H1 (cell line): ENCODE measurements at regions not wholly inside any gene's neighbourhood (a gene's known extent, or its start where the extent isn't known, plus 50 kb on each side); places are given as distances from the start of the nearest gene placed in this dataset.
A peak's percentile ranks its signal among the peaks of the same experiment; 100 is the strongest.

Experiments
- CTCF ChIA-PET: fragments of 300-600 bp; sonication (Branson Sonifier 250); formaldehyde crosslinking; loops from one replicate; lab custom pipeline; 2021; ENCODE audit not compliant: partially characterized antibody; lab: Charles Lee
- POLR2A ChIA-PET: fragments of 300-600 bp; sonication (Branson Sonifier 250); formaldehyde crosslinking; loops from one replicate; lab custom pipeline; 2021; ENCODE audit warnings: inconsistent platforms; ENCODE audit not compliant: partially characterized antibody; lab: Charles Lee
- DNase-seq, 2 experiments: peaks; one replicate each; pipeline versions ENCODE4 v3.0.0 to v3.0.0-alpha.2; 2010 to 2022; ENCODE audit warnings: low spot score in 2 of 2, low read depth in 1 of 2, mixed read lengths in 1 of 2
- FAIRE-seq: peaks from 2 replicates; lab custom pipeline; 2011; peaks lifted over from hg19 to GRCh38; lab: Jason Lieb, UNC
- H2AFZ ChIP-seq: 2 replicates; pipeline ENCODE4 v1.8.1; 2012; ENCODE audit warnings: low read length, inconsistent platforms
- H2AK5ac ChIP-seq: 2 replicates; pipeline ENCODE4 v1.6.1; 2013; ENCODE audit warnings: low read depth, low read length
- H2BK120ac ChIP-seq: replicated peaks from 2 replicates; pipeline ENCODE3; 2013; ENCODE audit warnings: low read depth, low read length, inconsistent platforms
- H2BK12ac ChIP-seq: 2 replicates; pipeline ENCODE4 v1.6.1; 2013; ENCODE audit warnings: low read depth, low read length
- H2BK15ac ChIP-seq: 2 replicates; pipeline ENCODE4 v1.6.1; 2013; ENCODE audit warnings: low read length
- H2BK20ac ChIP-seq: 2 replicates; pipeline ENCODE4 v1.6.1; 2013; ENCODE audit warnings: low read length
- H2BK5ac ChIP-seq: 2 replicates; pipeline ENCODE4 v1.6.1; 2013; ENCODE audit warnings: low read depth, low read length
- H3K14ac ChIP-seq: 2 replicates; pipeline ENCODE4 v1.6.1; 2013; ENCODE audit warnings: inconsistent platforms; ENCODE audit not compliant: insufficient read length
- H3K18ac ChIP-seq: 2 replicates; pipeline ENCODE4 v1.6.1; 2013; ENCODE audit warnings: low read length; ENCODE audit errors: extremely low read depth
- H3K23ac ChIP-seq: 2 replicates; pipeline ENCODE4 v1.6.1; 2013; ENCODE audit warnings: inconsistent platforms; ENCODE audit not compliant: insufficient read length
- H3K23me2 ChIP-seq: 2 replicates; pipeline ENCODE4 v1.6.1; 2013; ENCODE audit warnings: low read depth, low read length
- H3K27ac ChIP-seq: 2 replicates; pipeline ENCODE4 v1.6.1; 2011; ENCODE audit warnings: low read depth, low read length, inconsistent platforms
- H3K27me3 ChIP-seq, 4 experiments: replicated peaks in 1 of 4; 1 replicate in 1 of 4; 2 replicates in 3 of 4; pipeline versions ENCODE4 v1.6.1 to v1.8.1; 2011 to 2013; ENCODE audit warnings: low read length in 3 of 4, mild to moderate bottlenecking in 3 of 4, inconsistent platforms in 2 of 4, mixed read lengths in 2 of 4, moderate library complexity in 1 of 4; ENCODE audit not compliant: control insufficient read depth in 3 of 4, insufficient read depth in 3 of 4; ENCODE audit errors: extremely low read depth in 1 of 4
- H3K36me3 ChIP-seq, 4 experiments: 2 replicates each; pipeline versions ENCODE4 v1.6.1 to v1.8.1; 2011 to 2013; ENCODE audit warnings: mild to moderate bottlenecking in 4 of 4, low read length in 3 of 4, moderate library complexity in 2 of 4, control low read depth in 1 of 4, inconsistent platforms in 1 of 4; ENCODE audit not compliant: insufficient read depth in 4 of 4, control insufficient read depth in 2 of 4
- H3K4ac ChIP-seq: replicated peaks from 2 replicates; pipeline ENCODE3; 2013; ENCODE audit warnings: low read length, low read depth, mixed read lengths, inconsistent platforms; ENCODE audit not compliant: insufficient read length
- H3K4me1 ChIP-seq, 4 experiments: replicated peaks in 1 of 4; 1 replicate in 1 of 4; 2 replicates in 3 of 4; pipeline versions ENCODE4 v1.6.1 to v1.8.1; 2011 to 2013; ENCODE audit warnings: low read length in 3 of 4, inconsistent platforms in 2 of 4, mixed read lengths in 1 of 4; ENCODE audit not compliant: insufficient read depth in 4 of 4, control insufficient read depth in 3 of 4
- H3K4me2 ChIP-seq, 2 experiments: 2 replicates each; pipeline versions ENCODE4 v1.6.1 to v1.8.1; 2011 to 2013; ENCODE audit warnings: low read depth in 2 of 2, low read length in 2 of 2, control low read depth in 1 of 2, inconsistent platforms in 1 of 2, mild to moderate bottlenecking in 1 of 2; ENCODE audit not compliant: insufficient read depth in 1 of 2
- H3K4me3 ChIP-seq, 4 experiments: fragments of 200-600, 300-600 bp in 1 of 4; sonication (generic), shearing (Covaris generic), sonication (Bioruptor Twin) in 1 of 4; 2 replicates each; pipeline versions ENCODE4 v1.5.1 to v1.8.1; 2011 to 2016; ENCODE audit warnings: low read length in 4 of 4, low read depth in 3 of 4, control low read depth in 2 of 4, inconsistent platforms in 2 of 4, mild to moderate bottlenecking in 2 of 4, mixed read lengths in 1 of 4, moderate library complexity in 1 of 4; ENCODE audit not compliant: insufficient read depth in 2 of 4; ENCODE audit errors: extremely low read depth in 1 of 4
- H3K56ac ChIP-seq: replicated peaks from 2 replicates; pipeline ENCODE3; 2013; ENCODE audit warnings: low read depth, mild to moderate bottlenecking, mixed read lengths, low read length, inconsistent platforms; ENCODE audit not compliant: insufficient read length
- H3K79me1 ChIP-seq: 2 replicates; pipeline ENCODE4 v1.6.1; 2013; ENCODE audit warnings: low read depth, low read length, control low read depth
- H3K79me2 ChIP-seq, 2 experiments: 2 replicates each; pipeline versions ENCODE4 v1.6.1 to v1.8.1; 2012 to 2013; ENCODE audit warnings: low read length in 2 of 2, mild to moderate bottlenecking in 2 of 2, inconsistent platforms in 1 of 2; ENCODE audit not compliant: insufficient read depth in 2 of 2, control insufficient read depth in 1 of 2
- H3K9ac ChIP-seq, 4 experiments: replicated peaks in 1 of 4; 1 replicate in 1 of 4; 2 replicates in 3 of 4; pipeline versions ENCODE4 v1.6.1 to v1.8.1; 2011 to 2013; ENCODE audit warnings: low read depth in 3 of 4, low read length in 3 of 4, control low read depth in 2 of 4, mild to moderate bottlenecking in 2 of 4, moderate library complexity in 2 of 4, inconsistent platforms in 1 of 4; ENCODE audit errors: extremely low read depth in 1 of 4
- H3K9me3 ChIP-seq, 2 experiments: 2 replicates each; pipeline versions ENCODE4 v1.6.1 to v1.8.1; 2012 to 2013; ENCODE audit warnings: mild to moderate bottlenecking in 2 of 2, moderate library complexity in 2 of 2, control low read depth in 1 of 2, inconsistent platforms in 1 of 2, low read depth in 1 of 2, low read length in 1 of 2, mixed read lengths in 1 of 2; ENCODE audit not compliant: insufficient read depth in 2 of 2
- H4K20me1 ChIP-seq, 2 experiments: replicated peaks in 1 of 2; 2 replicates each; pipeline versions ENCODE3 to v1.8.1; 2011 to 2013; ENCODE audit warnings: inconsistent platforms in 2 of 2, low read length in 2 of 2, mild to moderate bottlenecking in 1 of 2; ENCODE audit not compliant: insufficient read depth in 2 of 2, control insufficient read depth in 1 of 2
- H4K5ac ChIP-seq: 2 replicates; pipeline ENCODE4 v1.6.1; 2013; ENCODE audit warnings: low read length, low read depth, mixed read lengths, inconsistent platforms; ENCODE audit not compliant: insufficient read length
- H4K8ac ChIP-seq: 2 replicates; pipeline ENCODE4 v1.8.0; 2013; ENCODE audit warnings: mild to moderate bottlenecking, moderate library complexity, low read length, inconsistent platforms; ENCODE audit not compliant: insufficient read depth; ENCODE audit errors: extremely low read depth
- H4K91ac ChIP-seq: replicated peaks from 2 replicates; pipeline ENCODE3; 2013; ENCODE audit warnings: low read length, mixed read lengths, inconsistent platforms; ENCODE audit not compliant: insufficient read length
- MAFK ChIP-seq: IDR thresholded peaks from 2 replicates; pipeline ENCODE4 v1.6.1; 2012; ENCODE audit warnings: low read depth, mild to moderate bottlenecking, improper control_type of control experiment, low read length
- SP4 ChIP-seq: IDR thresholded peaks from 2 replicates; pipeline ENCODE4 v1.6.1; 2012; ENCODE audit warnings: low read length, inconsistent platforms
- WGBS, 2 experiments: shearing (Covaris generic) in 1 of 2; methylation state at CpG; one replicate each; pipeline versions ENCODE4 v1.1.6 to v1.1.7; 2013 to 2015; ENCODE audit warnings: low lambda C conversion rate in 2 of 2, mixed read lengths in 2 of 2, inconsistent platforms in 1 of 2, low coverage in 1 of 2, missing lambda C conversion rate in 1 of 2; ENCODE audit not compliant: insufficient replicate concordance in 2 of 2, insufficient coverage in 1 of 2, insufficient read length in 1 of 2; ENCODE audit errors: extremely low coverage in 1 of 2, missing lambda C conversion rate in 1 of 2; 5-methylcytosine and 5-hydroxymethylcytosine counted together

DNA sequence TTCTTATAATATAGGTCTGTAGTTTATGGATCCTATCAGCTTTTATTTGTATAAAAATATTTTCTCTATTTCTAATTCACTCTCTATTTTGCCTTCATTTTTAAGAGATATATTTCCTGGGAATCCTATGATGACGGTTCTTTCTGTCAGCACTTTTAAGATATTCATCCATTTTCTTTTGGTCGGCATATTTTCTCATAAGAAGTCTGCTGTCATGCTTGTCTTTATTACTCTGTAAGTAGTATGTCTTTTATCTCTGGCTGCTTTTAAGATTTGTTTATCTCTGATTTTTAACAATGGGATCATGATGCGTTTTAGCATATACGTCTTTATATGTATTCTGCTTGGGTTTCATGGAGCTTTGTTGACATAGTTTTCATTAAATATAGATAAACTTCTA lies 175.5 kb downstream of the SNX19 start:
- FAIRE-seq = no peak

More for the DNA sequence above, 175.5 kb downstream of the SNX19 start:
- Histone ChIP-seq H3K4me2 (no peak overlapping the region), H3K4me3 (no peak overlapping the region), H2BK5ac (no peak overlapping the region), H3K23me2 (no peaks in the 10 kb centered on the region), H2AK5ac (no peak overlapping the region), H3K4me1 (peaks cover 0 to 4% (median 0%) of the 10 kb centered on the region in 4 experiments; a peak in 1 of 7 replicates), H3K27ac (no peak overlapping the region), H3K79me1 (no peaks in the 10 kb centered on the region), H2AFZ (no peak overlapping the region), H3K36me3 (peaks cover 0 to 3% (median 0%) of the 10 kb centered on the region in 4 experiments; a peak in 1 of 8 replicates), H3K18ac (no peak overlapping the region), H2BK15ac (no peak overlapping the region), H3K23ac (no peak overlapping the region), H3K56ac (no peak overlapping the region), H2BK20ac (no peak overlapping the region), H3K27me3 (no peaks in the 10 kb centered on the region), H4K20me1 (no peaks in the 10 kb centered on the region), H3K14ac (no peak overlapping the region), H3K79me2 (no peaks in the 10 kb centered on the region), H2BK120ac (no peak overlapping the region), H3K9me3 (peaks cover 9 to 12% of the 10 kb centered on the region in 2 experiments; a peak in 2 of 4 replicates), H3K4ac (no peak overlapping the region), H4K91ac (no peak overlapping the region), H4K5ac (no peak overlapping the region), H4K8ac (no peak overlapping the region), H3K9ac (no peak overlapping the region), H2BK12ac (no peak overlapping the region)
- CTCF ChIA-PET = interaction anchor here (0.6 kb wide), 1 partner anchor 251 kb away, joined by 3 read pairs; no protein-coding TSS in a partner anchor
- no peak for DNase-seq
- WGBS, 2 experiments = 94% methylated on average over 4 of the region's 4 CpGs; no CpG with 5 or more reads in 1 of the 2 experiments
- POLR2A ChIA-PET = no interaction called here
- no peak for TF ChIP-seq SP4
- peak; percentile 66 for TF ChIP-seq MAFK
